Thyroid gland (tissue), 4 donors: ENCODE measurements at regions not wholly inside any gene's neighbourhood (a gene's known extent, or its start where the extent isn't known, plus 50 kb on each side); places are given as distances from the start of the nearest gene placed in this dataset.
A peak's percentile ranks its signal among the peaks of the same experiment; 100 is the strongest.

ENCODE experiments used
- DNase-seq, 2 donors: peaks; one replicate each; pipeline ENCODE4 v3.0.0-alpha.2; 2019
- H3K27ac ChIP-seq, 3 donors: fragments of 200-600 bp; sonication (generic); 1 replicate in 2 of 3; 2 replicates in 1 of 3; pipeline ENCODE4 v1.5.1; 2016 to 2019; ENCODE audit warnings: mild to moderate bottlenecking in 1 of 3, moderate library complexity in 1 of 3
- H3K27me3 ChIP-seq: fragments of 200-600 bp; sonication (generic); one replicate; pipeline ENCODE4 v1.5.1; 2019
- H3K36me3 ChIP-seq, 2 donors: fragments of 200-600 bp; sonication (generic); one replicate each; pipeline ENCODE4 v1.5.1; 2016 to 2019
- H3K4me1 ChIP-seq, 2 donors: fragments of 200-600 bp; sonication (generic); one replicate each; pipeline ENCODE4 v1.5.1; 2017 to 2019
- H3K4me3 ChIP-seq, 3 donors: fragments of 200-600 bp; sonication (generic); replicated peaks in 1 of 3; 1 replicate in 2 of 3; 2 replicates in 1 of 3; pipeline ENCODE4 v1.5.1; 2016; ENCODE audit warnings: mild to moderate bottlenecking in 1 of 3
- H3K9me3 ChIP-seq: fragments of 200-600 bp; sonication (generic); one replicate; pipeline ENCODE4 v1.5.1; 2017
- CTCF ChIP-seq, 6 experiments: fragments of 200-600 bp in 3 of 6; fragments of 450-650 bp in 3 of 6; sonication (generic) in 3 of 6; IDR thresholded peaks; one replicate each; pipeline ENCODE4 v1.5.1; 2016 to 2019; ENCODE audit warnings: antibody characterized with exemption in 6 of 6, mild to moderate bottlenecking in 2 of 6, inconsistent platforms in 1 of 6, moderate library complexity in 1 of 6
- POLR2A ChIP-seq, 2 donors: fragments of 450-650 bp; IDR thresholded peaks; one replicate each; pipeline ENCODE4 v1.6.1; 2017; ENCODE audit warnings: antibody characterized with exemption in 2 of 2, mild to moderate bottlenecking in 2 of 2, moderate library complexity in 1 of 2
- WGBS, 2 donors: methylation state at CpG; one replicate each; pipeline ENCODE4 v1.1.5; 2017; 5-methylcytosine and 5-hydroxymethylcytosine counted together
- intact Hi-C: fragments of 100-400 bp; cut with DNase I; formaldehyde crosslinking; loops from one replicate; pipeline ENCODE4 v1.15.1; 2023

- intact Hi-C loops: no loop called here
- 34 to 41% methylated on average over 6 of the region's 6 CpGs for WGBS, 2 donors
- no peaks in the 10 kb centered on the region for H3K36me3 ChIP-seq
- H3K27me3 ChIP-seq: no peaks in the 10 kb centered on the region
- DNase-seq: peak; percentile 56 to 71
- H3K9me3 ChIP-seq: no peaks in the 10 kb centered on the region
- H3K4me1 ChIP-seq: peaks cover 14 to 19% of the 10 kb centered on the region in 2 donors
- peak overlapping the region; percentile 2 to 87 (median 83) for H3K27ac ChIP-seq
- H3K4me3 ChIP-seq: peak overlapping the region in 1 of 3 donors; percentile 40
- no peak for TF ChIP-seq POLR2A (IDR thresholded peaks at IDR 0.05)
- no peak for TF ChIP-seq CTCF (IDR thresholded peaks at IDR 0.05)
Measured at GRCh38 chr14:89702073-89702875, 252.3 kb downstream of the EFCAB11 start.

GRCh38 chr14:89701211-89702043 lies 253.1 kb downstream of the EFCAB11 start:
- no peaks in the 10 kb centered on the region for H3K9me3 ChIP-seq
- intact Hi-C loops: no loop called here
- peak; percentile 89 for DNase-seq
- H3K27ac ChIP-seq: peak overlapping the region; percentile 2 to 87 (median 83)
- no peaks in the 10 kb centered on the region for H3K27me3 ChIP-seq
- no peaks in the 10 kb centered on the region for H3K36me3 ChIP-seq
- WGBS, 2 donors: 7 to 8% methylated on average over 27 to 35 of the region's 81 CpGs
- H3K4me3 ChIP-seq: peak overlapping the region in 2 of 3 donors; percentile 30 to 40
- TF ChIP-seq POLR2A (IDR thresholded peaks at IDR 0.05) (peak in 1 of 2 donors; percentile 31), CTCF (IDR thresholded peaks at IDR 0.05) (no peak)
- H3K4me1 ChIP-seq: peaks cover 14 to 19% of the 10 kb centered on the region in 2 donors

GRCh38 chr14:89700801-89701200 lies 253.7 kb downstream of the EFCAB11 start:
- TF ChIP-seq CTCF (IDR thresholded peaks at IDR 0.05): no peak
- no peak for TF ChIP-seq POLR2A (IDR thresholded peaks at IDR 0.05)
- no peaks in the 10 kb centered on the region for H3K27me3 ChIP-seq
- no peaks in the 10 kb centered on the region for H3K9me3 ChIP-seq
- H3K27ac ChIP-seq: peak overlapping the region in 2 of 3 donors; percentile 43 to 60
- DNase-seq: no peak
- no peaks in the 10 kb centered on the region for H3K36me3 ChIP-seq
- intact Hi-C loops: no loop called here
- 38 to 42% methylated on average over 12 of the region's 12 CpGs for WGBS, 2 donors
- H3K4me3 ChIP-seq: no peak overlapping the region
- peaks cover 14 to 19% of the 10 kb centered on the region in 2 donors for H3K4me1 ChIP-seq

- Histone ChIP-seq H3K36me3 (no peaks in the 10 kb centered on the region), H3K9me3 (no peaks in the 10 kb centered on the region), H3K27me3 (no peaks in the 10 kb centered on the region), H3K4me1 (peaks cover 14 to 19% of the 10 kb centered on the region in 2 donors), H3K4me3 (no peak overlapping the region), H3K27ac (no peak overlapping the region)
- WGBS, 2 donors: 78 to 84% methylated on average over 6 of the region's 6 CpGs
- DNase-seq: no peak
- TF ChIP-seq POLR2A (IDR thresholded peaks at IDR 0.05): no peak
- no peak for TF ChIP-seq CTCF (IDR thresholded peaks at IDR 0.05)
- intact Hi-C loops: no loop called here
Measured at GRCh38 chr14:89699071-89699470, 255.5 kb downstream of the EFCAB11 start.
